Occipital lobe (tissue), 1 donor: ENCODE measurements at regions not wholly inside any gene's neighbourhood (a gene's known extent, or its start where the extent isn't known, plus 50 kb on each side); places are given as distances from the start of the nearest gene placed in this dataset.

Experiments used
- DNase-seq: peaks from one replicate; lab custom pipeline; 2025; lab: John Stamatoyannopoulos, UW

GRCh38 chr11:109267293-109268095 lies 154.5 kb upstream of the C11orf87 start:
- no peak for DNase-seq

GRCh38 chr11:109275931-109276330 lies 146.1 kb upstream of the C11orf87 start:
- no peak for DNase-seq

- DNase-seq, result no peak
Observed at GRCh38 chr11:109285465-109285864, 136.5 kb upstream of the C11orf87 start.

GRCh38 chr11:109291553-109291952 lies 130.4 kb upstream of the C11orf87 start:
- DNase-seq, result no peak

- DNase-seq, result no peak
Observed at GRCh38 chr11:109298865-109299264, 123.1 kb upstream of the C11orf87 start.

GRCh38 chr11:109300211-109300610 lies 121.8 kb upstream of the C11orf87 start:
- DNase-seq, result no peak

- DNase-seq, result no peak
Observed at GRCh38 chr11:109302591-109303334, 119.2 kb upstream of the C11orf87 start.

- no peak for DNase-seq
Observed at GRCh38 chr11:109303342-109303741, 118.6 kb upstream of the C11orf87 start.

- no peak for DNase-seq
Observed at GRCh38 chr11:109304159-109304558, 117.8 kb upstream of the C11orf87 start.

GRCh38 chr11:109305009-109305408 lies 117.0 kb upstream of the C11orf87 start:
- DNase-seq, result no peak

GRCh38 chr11:109306322-109306721 lies 115.7 kb upstream of the C11orf87 start:
- no peak for DNase-seq

- no peak for DNase-seq
Observed at GRCh38 chr11:109307366-109307765, 114.6 kb upstream of the C11orf87 start.

- DNase-seq, result no peak
Observed at GRCh38 chr11:109308551-109308950, 113.4 kb upstream of the C11orf87 start.

GRCh38 chr11:109309153-109309552 lies 112.8 kb upstream of the C11orf87 start:
- DNase-seq, result no peak

GRCh38 chr11:109317726-109318125 lies 104.3 kb upstream of the C11orf87 start:
- DNase-seq, result no peak

GRCh38 chr11:109320595-109320994 lies 101.4 kb upstream of the C11orf87 start:
- no peak for DNase-seq

GRCh38 chr11:109326781-109327180 lies 95.2 kb upstream of the C11orf87 start:
- DNase-seq, result no peak

GRCh38 chr11:109329716-109330115 lies 92.3 kb upstream of the C11orf87 start:
- DNase-seq, result no peak

- no peak for DNase-seq
Observed at GRCh38 chr11:109338131-109338530, 83.9 kb upstream of the C11orf87 start.

- DNase-seq, result no peak
Observed at GRCh38 chr11:109342261-109342660, 79.7 kb upstream of the C11orf87 start.

GRCh38 chr11:109343242-109343641 lies 78.7 kb upstream of the C11orf87 start:
- no peak for DNase-seq

GRCh38 chr11:109347304-109347703 lies 74.7 kb upstream of the C11orf87 start:
- no peak for DNase-seq
